Mammary epithelial cell (primary cell): ENCODE measurements at regions not wholly inside any gene's neighbourhood (a gene's known extent, or its start where the extent isn't known, plus 50 kb on each side); places are given as distances from the start of the nearest gene placed in this dataset.

ENCODE experiments used
- CTCF ChIP-seq, 2 donors: IDR thresholded peaks in 1 of 2; conservative IDR thresholded peaks in 1 of 2; 2 replicates each; pipeline ENCODE4 v1.5.1; 2011 to 2012; ENCODE audit warnings: inconsistent platforms in 2 of 2, low read length in 2 of 2, mild to moderate bottlenecking in 2 of 2, control low read depth in 1 of 2, low read depth in 1 of 2; ENCODE audit not compliant: insufficient read depth in 1 of 2; ENCODE audit errors: extremely low read depth in 1 of 2
- EZH2 ChIP-seq: IDR thresholded peaks from 2 replicates; pipeline ENCODE4 v1.6.1; 2012; ENCODE audit warnings: low read length, inconsistent platforms, borderline replicate concordance

DNA sequence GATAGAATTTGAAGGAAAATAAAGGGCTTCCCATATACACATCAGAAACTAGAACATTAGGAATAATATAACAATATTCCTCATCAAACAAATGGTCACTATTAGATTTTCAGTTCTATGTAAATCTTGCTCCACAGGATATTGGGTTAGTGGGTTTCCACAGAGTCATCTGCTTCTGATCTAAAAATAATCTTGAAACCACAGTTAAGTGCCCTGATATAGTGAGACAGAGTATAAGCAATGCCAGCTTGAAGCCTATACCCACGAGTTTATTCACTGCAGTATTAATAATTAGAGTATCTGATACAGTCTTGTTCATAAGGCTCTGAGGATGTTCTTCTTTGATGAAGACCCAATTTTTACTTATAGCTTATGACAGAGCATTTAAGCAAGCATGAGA is 74.5 kb upstream of the ATF7IP start:
- TF ChIP-seq CTCF (conservative IDR thresholded peaks at IDR 0.05 in 1 of 2, IDR thresholded peaks at IDR 0.05 in 1 of 2; ENCODE audit: extremely low read depth in 1 of 2, insufficient read depth in 1 of 2, low read depth in 1 of 2, low read length in 2 of 2), result no peak
- no peak for TF ChIP-seq EZH2
